ENCODE measurements at regions not wholly inside any gene's neighbourhood (a gene's known extent, or its start where the extent isn't known, plus 50 kb on each side); places are given as distances from the start of the nearest gene placed in this dataset.

DNA sequence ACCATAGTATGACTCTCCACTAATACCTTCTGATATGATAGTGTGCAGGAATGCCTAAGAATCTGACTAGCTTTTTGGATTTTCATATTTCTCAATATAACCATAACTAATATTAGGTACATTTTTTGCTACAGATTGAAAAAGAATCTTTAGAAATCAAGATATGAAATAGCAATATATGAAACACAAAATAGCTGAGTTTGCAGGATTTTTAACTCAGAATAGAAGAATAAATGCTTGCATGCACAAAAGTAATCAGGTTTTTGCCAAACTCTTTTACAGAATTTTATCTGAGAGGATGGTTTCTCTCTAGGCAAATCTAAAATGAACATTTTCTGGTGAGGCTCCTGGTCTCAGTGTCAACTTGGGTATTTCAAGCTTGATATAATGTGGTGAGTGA is 402.6 kb downstream of the TMEM232 start:
- TF ChIP-seq, protein P1, sequence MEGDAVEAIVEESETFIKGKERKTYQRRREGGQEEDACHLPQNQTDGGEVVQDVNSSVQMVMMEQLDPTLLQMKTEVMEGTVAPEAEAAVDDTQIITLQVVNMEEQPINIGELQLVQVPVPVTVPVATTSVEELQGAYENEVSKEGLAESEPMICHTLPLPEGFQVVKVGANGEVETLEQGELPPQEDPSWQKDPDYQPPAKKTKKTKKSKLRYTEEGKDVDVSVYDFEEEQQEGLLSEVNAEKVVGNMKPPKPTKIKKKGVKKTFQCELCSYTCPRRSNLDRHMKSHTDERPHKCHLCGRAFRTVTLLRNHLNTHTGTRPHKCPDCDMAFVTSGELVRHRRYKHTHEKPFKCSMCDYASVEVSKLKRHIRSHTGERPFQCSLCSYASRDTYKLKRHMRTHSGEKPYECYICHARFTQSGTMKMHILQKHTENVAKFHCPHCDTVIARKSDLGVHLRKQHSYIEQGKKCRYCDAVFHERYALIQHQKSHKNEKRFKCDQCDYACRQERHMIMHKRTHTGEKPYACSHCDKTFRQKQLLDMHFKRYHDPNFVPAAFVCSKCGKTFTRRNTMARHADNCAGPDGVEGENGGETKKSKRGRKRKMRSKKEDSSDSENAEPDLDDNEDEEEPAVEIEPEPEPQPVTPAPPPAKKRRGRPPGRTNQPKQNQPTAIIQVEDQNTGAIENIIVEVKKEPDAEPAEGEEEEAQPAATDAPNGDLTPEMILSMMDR (IDR thresholded peaks at IDR 0.05) = no peak
- TF ChIP-seq POLR2AphosphoS5 (IDR thresholded peaks at IDR 0.05; ENCODE audit: low read depth, low read length) = no peak

Data from Panc1 (cell line).